ENCODE measurements at regions not wholly inside any gene's neighbourhood (a gene's known extent, or its start where the extent isn't known, plus 50 kb on each side); places are given as distances from the start of the nearest gene placed in this dataset.

DNA sequence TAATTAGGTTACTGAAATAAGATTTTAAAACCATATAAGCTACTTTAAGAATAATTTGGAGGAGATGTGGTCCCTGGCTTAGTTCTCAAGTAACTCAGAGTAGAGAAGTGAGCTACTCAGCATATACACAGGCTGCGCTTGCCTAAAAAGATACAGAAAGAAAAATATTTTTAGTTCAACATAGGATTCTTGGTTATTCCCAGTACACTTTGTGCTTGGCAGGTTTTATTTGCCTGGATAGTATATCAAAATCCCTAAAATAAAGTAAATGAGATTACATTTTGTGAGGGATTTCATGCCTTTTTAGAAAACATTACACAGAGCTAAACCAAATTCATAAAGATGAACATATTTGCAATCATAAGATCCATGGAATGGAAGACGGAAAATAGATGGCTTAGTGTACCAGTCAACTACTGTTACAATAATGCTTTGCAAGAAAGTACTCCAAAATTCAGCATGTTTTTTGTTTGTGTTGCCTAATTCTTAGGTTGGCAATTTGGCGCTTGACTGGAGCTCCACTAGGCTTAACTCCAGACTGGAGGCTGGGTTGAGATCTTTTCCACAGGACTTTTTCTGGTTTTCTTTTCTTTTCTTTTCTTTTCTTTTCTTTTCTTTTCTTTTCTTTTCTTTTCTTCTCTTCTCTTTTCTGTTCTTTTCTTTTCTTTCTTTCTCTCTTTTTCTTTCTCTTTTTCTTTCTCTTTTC lies 600.5 kb upstream of the SYT4 start:
- Histone ChIP-seq H3K27me3 (ENCODE audit: low read depth) (no peaks in the 10 kb centered on the region), H3K36me3 (no peaks in the 10 kb centered on the region), H3K27ac (no peak overlapping the region), H3K4me1 (no peaks in the 10 kb centered on the region), H3K4me3 (no peak overlapping the region), H3K9me3 (no peaks in the 10 kb centered on the region)
- ATAC-seq (no peak), DNase-seq (no peak)
- TF ChIP-seq, protein P1, sequence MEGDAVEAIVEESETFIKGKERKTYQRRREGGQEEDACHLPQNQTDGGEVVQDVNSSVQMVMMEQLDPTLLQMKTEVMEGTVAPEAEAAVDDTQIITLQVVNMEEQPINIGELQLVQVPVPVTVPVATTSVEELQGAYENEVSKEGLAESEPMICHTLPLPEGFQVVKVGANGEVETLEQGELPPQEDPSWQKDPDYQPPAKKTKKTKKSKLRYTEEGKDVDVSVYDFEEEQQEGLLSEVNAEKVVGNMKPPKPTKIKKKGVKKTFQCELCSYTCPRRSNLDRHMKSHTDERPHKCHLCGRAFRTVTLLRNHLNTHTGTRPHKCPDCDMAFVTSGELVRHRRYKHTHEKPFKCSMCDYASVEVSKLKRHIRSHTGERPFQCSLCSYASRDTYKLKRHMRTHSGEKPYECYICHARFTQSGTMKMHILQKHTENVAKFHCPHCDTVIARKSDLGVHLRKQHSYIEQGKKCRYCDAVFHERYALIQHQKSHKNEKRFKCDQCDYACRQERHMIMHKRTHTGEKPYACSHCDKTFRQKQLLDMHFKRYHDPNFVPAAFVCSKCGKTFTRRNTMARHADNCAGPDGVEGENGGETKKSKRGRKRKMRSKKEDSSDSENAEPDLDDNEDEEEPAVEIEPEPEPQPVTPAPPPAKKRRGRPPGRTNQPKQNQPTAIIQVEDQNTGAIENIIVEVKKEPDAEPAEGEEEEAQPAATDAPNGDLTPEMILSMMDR (IDR thresholded peaks at IDR 0.05): no peak
- intact Hi-C loops (cut with DNase I): no loop called here

DNA sequence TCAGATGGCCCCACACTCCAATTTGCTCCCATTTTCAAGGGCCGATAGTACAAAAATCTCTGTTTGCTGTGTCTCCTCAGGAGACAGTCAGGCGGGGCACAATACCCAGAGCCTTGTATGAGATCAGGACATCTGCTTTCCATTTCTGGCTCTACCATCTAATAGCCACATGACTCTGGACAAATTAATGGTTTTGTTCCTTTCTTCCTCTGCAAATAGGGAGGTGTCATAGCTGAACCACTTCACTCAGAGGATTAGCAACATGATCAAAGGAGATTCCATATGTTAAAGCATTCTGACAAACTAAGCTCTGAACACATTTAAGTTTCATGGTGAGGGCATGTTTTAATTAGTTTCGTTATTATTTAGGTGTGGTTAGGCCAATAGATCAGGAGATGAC lies 602.1 kb upstream of the SYT4 start:
- TF ChIP-seq, protein P1 (IDR thresholded peaks at IDR 0.05): no peak
- H3K4me3 ChIP-seq: no peak overlapping the region
- DNase-seq (no peak), ATAC-seq (no peak)
- H3K4me1 ChIP-seq: no peaks in the 10 kb centered on the region
- H3K9me3 ChIP-seq: no peaks in the 10 kb centered on the region
- intact Hi-C loops (cut with DNase I): no loop called here
- H3K27ac ChIP-seq: no peak overlapping the region
- no peaks in the 10 kb centered on the region for H3K36me3 ChIP-seq
- H3K27me3 ChIP-seq (ENCODE audit: low read depth): no peaks in the 10 kb centered on the region

DNA sequence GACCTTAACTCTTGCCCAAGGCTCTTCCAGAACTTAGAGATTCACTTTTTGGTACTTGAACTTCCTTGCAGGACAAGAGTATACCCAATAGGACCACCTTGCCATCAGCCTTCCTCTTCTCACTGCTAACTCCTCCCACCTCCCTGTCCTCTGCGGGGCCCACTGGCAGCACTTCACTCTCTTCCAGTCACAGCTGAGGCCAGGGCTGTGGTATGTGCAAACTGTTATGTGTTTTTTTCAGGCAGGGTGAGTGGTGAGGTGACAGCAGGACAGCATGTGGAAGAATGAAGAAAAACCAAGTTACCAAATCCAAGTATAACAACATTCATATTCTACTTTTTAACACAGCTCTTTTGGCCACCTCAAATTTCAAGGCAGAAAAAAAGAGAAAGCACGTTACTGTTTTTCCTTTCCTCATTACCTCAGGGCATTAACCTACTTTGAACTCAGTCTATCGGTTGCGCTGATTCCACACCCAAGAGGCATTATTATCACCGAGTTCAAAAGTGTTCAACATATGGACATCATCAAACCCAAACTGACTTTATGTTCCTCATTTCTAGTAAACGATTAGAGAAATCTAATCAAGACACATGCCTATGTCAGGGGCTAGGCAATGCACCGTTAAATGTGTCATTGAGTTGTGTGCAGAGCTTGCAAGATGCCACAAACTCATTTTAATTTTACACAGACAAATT lies 605.2 kb upstream of the SYT4 start:
- Histone ChIP-seq H3K27ac (no peak overlapping the region), H3K9me3 (no peaks in the 10 kb centered on the region), H3K4me1 (no peaks in the 10 kb centered on the region), H3K36me3 (no peaks in the 10 kb centered on the region), H3K4me3 (no peak overlapping the region), H3K27me3 (ENCODE audit: low read depth) (no peaks in the 10 kb centered on the region)
- TF ChIP-seq, protein P1 (IDR thresholded peaks at IDR 0.05): no peak
- DNase-seq (no peak), ATAC-seq (no peak)
- intact Hi-C loops (cut with DNase I): no loop called here

DNA sequence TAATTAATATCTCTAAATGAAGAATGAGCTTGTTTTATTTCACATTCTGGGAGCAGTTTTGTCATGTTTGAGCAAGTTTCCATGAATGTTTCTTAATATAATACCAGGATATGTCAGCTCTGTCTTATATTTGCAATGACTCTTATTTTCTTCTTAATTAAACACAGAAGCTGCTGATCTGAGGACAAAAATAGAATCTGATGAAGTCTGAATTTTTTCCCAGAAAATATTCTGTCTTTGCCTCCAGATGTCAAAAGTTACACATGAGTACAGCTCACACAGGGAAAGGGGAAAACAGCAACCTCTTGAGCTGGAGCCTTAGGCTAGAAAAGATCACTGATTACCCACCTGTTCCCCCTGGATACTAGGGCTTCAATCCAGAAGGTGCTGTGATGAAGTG lies 606.6 kb upstream of the SYT4 start:
- ATAC-seq (no peak), DNase-seq (no peak)
- Histone ChIP-seq H3K27me3 (ENCODE audit: low read depth) (no peaks in the 10 kb centered on the region), H3K4me1 (no peaks in the 10 kb centered on the region), H3K27ac (no peak overlapping the region), H3K4me3 (no peak overlapping the region), H3K36me3 (no peaks in the 10 kb centered on the region), H3K9me3 (no peaks in the 10 kb centered on the region)
- intact Hi-C loops (cut with DNase I): no loop called here
- TF ChIP-seq, protein P1 (IDR thresholded peaks at IDR 0.05): no peak

DNA sequence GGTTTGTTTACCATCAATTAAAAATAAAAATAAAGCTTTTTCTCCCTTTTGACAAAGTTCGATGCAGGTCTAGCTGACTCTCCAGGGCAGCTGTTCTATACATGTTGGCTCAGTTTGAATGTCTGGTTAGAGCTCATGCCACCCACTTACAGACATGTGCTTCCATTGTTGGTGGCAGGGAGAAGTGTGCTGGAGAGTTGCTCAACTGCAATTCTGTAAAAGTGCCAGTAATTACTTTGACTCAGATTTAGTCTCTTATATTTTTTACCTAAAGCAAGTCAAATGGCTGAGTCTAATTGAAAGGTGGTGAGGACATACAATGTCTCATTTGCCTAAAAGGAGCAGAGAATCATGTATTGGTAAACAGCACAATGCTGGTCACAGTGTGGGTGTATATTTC lies 609.1 kb upstream of the SYT4 start:
- intact Hi-C loops (cut with DNase I): no loop called here
- no peaks in the 10 kb centered on the region for H3K27me3 ChIP-seq (ENCODE audit: low read depth)
- ATAC-seq: no peak

More for the DNA sequence above, 609.1 kb upstream of the SYT4 start:
- H3K36me3 ChIP-seq: no peaks in the 10 kb centered on the region
- DNase-seq: no peak
- H3K27ac ChIP-seq: no peak overlapping the region
- no peak overlapping the region for H3K4me3 ChIP-seq
- H3K9me3 ChIP-seq: no peaks in the 10 kb centered on the region
- TF ChIP-seq, protein P1 (IDR thresholded peaks at IDR 0.05): no peak
- no peaks in the 10 kb centered on the region for H3K4me1 ChIP-seq

All from lower lobe of right lung (tissue), 2 donors.